ENCODE measurements at regions not wholly inside any gene's neighbourhood (a gene's known extent, or its start where the extent isn't known, plus 50 kb on each side); places are given as distances from the start of the nearest gene placed in this dataset.

DNA sequence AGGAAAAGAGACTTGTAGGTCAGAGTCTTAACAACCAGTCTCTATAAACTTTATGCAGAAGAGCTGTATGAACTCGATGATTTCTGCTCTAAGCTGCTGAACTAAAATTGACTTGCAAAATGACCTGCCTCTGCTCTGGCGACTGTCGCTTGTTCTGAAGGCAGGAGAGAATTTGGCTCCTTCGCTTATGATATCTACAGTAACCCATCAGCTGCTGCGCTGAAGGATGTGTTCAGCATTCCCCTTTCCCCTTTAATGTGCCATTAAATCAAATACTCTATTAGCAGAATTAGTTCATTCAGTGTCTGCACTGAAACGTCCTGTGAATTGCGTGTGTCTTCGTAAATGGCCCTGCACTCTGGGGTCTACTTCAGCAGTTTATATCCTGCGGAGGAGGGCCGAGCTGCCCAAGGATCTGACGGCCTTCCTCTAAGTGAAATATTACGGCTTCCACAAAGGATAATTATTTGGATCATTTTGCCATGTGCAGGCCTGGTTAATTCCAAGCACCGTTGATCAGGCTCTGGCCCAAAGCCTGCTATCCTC lies 254.9 kb downstream of the SNX10 start:
- DNase-seq, result no peak
- H3K36me3 Mint-ChIP-seq, result no peaks in the 10 kb centered on the region
- Histone ChIP-seq H3K4me1 (ENCODE audit: insufficient read depth, low read length) (no peaks in the 10 kb centered on the region), H3K36me3 (ENCODE audit: insufficient read depth, low read length) (no peaks in the 10 kb centered on the region), H3K9me3 (ENCODE audit: control insufficient read depth in 1 of 2, low read length in 2 of 2) (no peaks in the 10 kb centered on the region), H3K27ac (ENCODE audit: low read depth, low read length) (no peak overlapping the region), H3K4me3 (ENCODE audit: low read length in 2 of 2) (no peak overlapping the region), H3K27me3 (ENCODE audit: insufficient read depth, low read length) (peaks cover 6% of the 10 kb centered on the region)
- H3K4me3 Mint-ChIP-seq, result no peak overlapping the region
- H3K27ac Mint-ChIP-seq, result no peak overlapping the region
- H3K9me3 Mint-ChIP-seq, result peaks cover 0 to 2% (median 0%) of the 10 kb centered on the region in 8 donors
- peaks cover 16 to 26% of the 10 kb centered on the region in 2 donors for H3K27me3 Mint-ChIP-seq
- intact Hi-C loops (cut with micrococcal nuclease), result no loop called here
- CTCF ChIA-PET (ENCODE audit: partially characterized antibody), result no interaction called here
- no peaks in the 10 kb centered on the region for H3K4me1 Mint-ChIP-seq
- POLR2A ChIA-PET (ENCODE audit: partially characterized antibody), result no interaction called here

- peaks cover 6% of the 10 kb centered on the region for H3K27me3 ChIP-seq (ENCODE audit: insufficient read depth, low read length)
- H3K4me1 ChIP-seq (ENCODE audit: insufficient read depth, low read length), result no peaks in the 10 kb centered on the region
- intact Hi-C loops (cut with micrococcal nuclease), result no loop called here
- no peak overlapping the region for H3K4me3 ChIP-seq (ENCODE audit: low read length in 2 of 2)
- Mint-ChIP-seq H3K9me3 (peaks cover 0 to 4% (median 0%) of the 10 kb centered on the region in 8 donors), H3K4me3 (no peak overlapping the region), H3K4me1 (no peaks in the 10 kb centered on the region), H3K27me3 (peaks cover 16 to 23% of the 10 kb centered on the region in 2 donors), H3K36me3 (no peaks in the 10 kb centered on the region), H3K27ac (no peak overlapping the region)
- no peaks in the 10 kb centered on the region for H3K9me3 ChIP-seq (ENCODE audit: control insufficient read depth in 1 of 2, low read length in 2 of 2)
- no peak overlapping the region for H3K27ac ChIP-seq (ENCODE audit: low read depth, low read length)
- ChIA-PET CTCF (ENCODE audit: partially characterized antibody) (no interaction called here), POLR2A (ENCODE audit: partially characterized antibody) (no interaction called here)
- no peak for DNase-seq
- no peaks in the 10 kb centered on the region for H3K36me3 ChIP-seq (ENCODE audit: insufficient read depth, low read length)
These were observed 255.5 kb downstream of the SNX10 start for GRCh38 chr7:26547156-26547555.

GRCh38 chr7:26549281-26549944 lies 257.8 kb downstream of the SNX10 start:
- no peak overlapping the region for H3K27ac Mint-ChIP-seq
- H3K36me3 Mint-ChIP-seq, result no peaks in the 10 kb centered on the region
- no peak overlapping the region for H3K4me3 Mint-ChIP-seq
- no peak overlapping the region for H3K4me3 ChIP-seq (ENCODE audit: low read length in 2 of 2)
- no peaks in the 10 kb centered on the region for H3K36me3 ChIP-seq (ENCODE audit: insufficient read depth, low read length)
- intact Hi-C loops (cut with micrococcal nuclease), result no loop called here
- no peak for DNase-seq
- ChIA-PET CTCF (ENCODE audit: partially characterized antibody) (no interaction called here), POLR2A (ENCODE audit: partially characterized antibody) (no interaction called here)
- H3K9me3 Mint-ChIP-seq, result peaks cover 0 to 4% (median 0%) of the 10 kb centered on the region in 8 donors
- no peak overlapping the region for H3K27ac ChIP-seq (ENCODE audit: low read depth, low read length)
- no peaks in the 10 kb centered on the region for H3K4me1 Mint-ChIP-seq
- peaks cover 6% of the 10 kb centered on the region for H3K27me3 ChIP-seq (ENCODE audit: insufficient read depth, low read length)
- no peaks in the 10 kb centered on the region for H3K9me3 ChIP-seq (ENCODE audit: control insufficient read depth in 1 of 2, low read length in 2 of 2)
- peaks cover 15 to 18% of the 10 kb centered on the region in 2 donors for H3K27me3 Mint-ChIP-seq
- H3K4me1 ChIP-seq (ENCODE audit: insufficient read depth, low read length), result no peaks in the 10 kb centered on the region

DNA sequence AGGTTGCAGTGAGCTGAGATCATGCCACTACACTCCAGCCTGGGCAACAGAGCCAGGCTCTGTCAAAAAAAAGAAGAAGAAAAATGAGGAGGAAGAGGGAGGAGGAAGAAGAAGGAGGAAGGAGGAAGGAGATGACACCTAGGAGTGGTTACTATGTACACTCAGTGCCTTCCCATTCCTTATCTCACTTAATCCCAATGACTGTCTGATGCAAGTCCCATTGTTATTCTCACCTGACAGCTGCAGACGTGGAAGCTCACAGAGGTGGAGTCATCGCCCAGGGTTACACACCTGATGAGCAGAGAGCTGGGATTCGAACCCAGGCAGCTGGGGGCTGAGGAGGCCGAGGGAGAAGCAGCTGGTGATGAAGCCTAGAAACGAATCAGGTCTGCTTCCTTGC lies 258.8 kb downstream of the SNX10 start:
- Mint-ChIP-seq H3K4me3 (no peak overlapping the region), H3K4me1 (no peaks in the 10 kb centered on the region)
- CTCF ChIA-PET (ENCODE audit: partially characterized antibody), result interaction anchor here (0.7 kb wide), 1 partner anchor 141 kb away, joined by 5 read pairs; no protein-coding TSS in a partner anchor

DNA sequence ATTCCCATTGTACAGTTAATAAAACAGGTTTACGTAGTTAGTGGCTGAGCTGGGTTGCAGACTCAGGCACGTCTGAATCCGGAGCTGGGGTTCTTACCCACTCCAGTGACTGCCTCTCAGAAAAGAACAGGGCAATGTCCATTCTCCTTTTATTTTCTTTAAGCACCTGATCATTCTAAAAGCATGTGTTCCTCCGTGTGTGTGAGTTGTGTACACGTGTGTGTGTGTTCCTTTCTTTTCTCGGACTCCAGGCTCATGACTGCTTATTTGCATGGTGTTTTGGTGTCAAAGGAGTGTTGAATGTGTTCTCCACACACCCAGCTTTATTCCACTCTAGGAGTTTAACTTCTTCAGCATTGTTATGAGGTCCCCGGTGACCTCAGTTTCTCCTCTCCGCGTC lies 260.1 kb downstream of the SNX10 start:
- H3K4me1 ChIP-seq (ENCODE audit: insufficient read depth, low read length), result no peaks in the 10 kb centered on the region
- DNase-seq, result no peak

More for the DNA sequence above, 258.8 kb downstream of the SNX10 start:
- Mint-ChIP-seq H3K36me3 (no peaks in the 10 kb centered on the region), H3K27ac (no peak overlapping the region), H3K27me3 (peaks cover 14 to 18% of the 10 kb centered on the region in 2 donors), H3K9me3 (peaks cover 0 to 2% (median 0%) of the 10 kb centered on the region in 8 donors)
- POLR2A ChIA-PET (ENCODE audit: partially characterized antibody), result no interaction called here
- Histone ChIP-seq H3K27ac (ENCODE audit: low read depth, low read length) (no peak overlapping the region), H3K4me3 (ENCODE audit: low read length in 2 of 2) (no peak overlapping the region), H3K27me3 (ENCODE audit: insufficient read depth, low read length) (peaks cover 6% of the 10 kb centered on the region), H3K4me1 (ENCODE audit: insufficient read depth, low read length) (no peaks in the 10 kb centered on the region), H3K9me3 (ENCODE audit: control insufficient read depth in 1 of 2, low read length in 2 of 2) (no peaks in the 10 kb centered on the region), H3K36me3 (ENCODE audit: insufficient read depth, low read length) (no peaks in the 10 kb centered on the region)
- DNase-seq, result no peak
- intact Hi-C loops (cut with micrococcal nuclease), result no loop called here

GRCh38 chr7:26553128-26553527 lies 261.5 kb downstream of the SNX10 start:
- Histone ChIP-seq H3K36me3 (ENCODE audit: insufficient read depth, low read length) (no peaks in the 10 kb centered on the region), H3K9me3 (ENCODE audit: control insufficient read depth in 1 of 2, low read length in 2 of 2) (no peaks in the 10 kb centered on the region), H3K4me3 (ENCODE audit: low read length in 2 of 2) (no peak overlapping the region), H3K27me3 (ENCODE audit: insufficient read depth, low read length) (peaks cover 6% of the 10 kb centered on the region), H3K4me1 (ENCODE audit: insufficient read depth, low read length) (no peaks in the 10 kb centered on the region), H3K27ac (ENCODE audit: low read depth, low read length) (no peak overlapping the region)
- Mint-ChIP-seq H3K4me3 (no peak overlapping the region), H3K36me3 (no peaks in the 10 kb centered on the region), H3K9me3 (peaks cover 0 to 2% (median 0%) of the 10 kb centered on the region in 8 donors), H3K27ac (no peak overlapping the region), H3K4me1 (no peaks in the 10 kb centered on the region), H3K27me3 (peaks cover 1 to 15% of the 10 kb centered on the region in 2 donors)
- intact Hi-C loops (cut with micrococcal nuclease), result no loop called here
- POLR2A ChIA-PET (ENCODE audit: partially characterized antibody), result no interaction called here
- CTCF ChIA-PET (ENCODE audit: partially characterized antibody), result no interaction called here
- DNase-seq, result no peak

More for the DNA sequence above, 260.1 kb downstream of the SNX10 start:
- Mint-ChIP-seq H3K27me3 (peaks cover 8 to 15% of the 10 kb centered on the region in 2 donors), H3K27ac (no peak overlapping the region), H3K9me3 (peaks cover 0 to 2% (median 0%) of the 10 kb centered on the region in 8 donors), H3K4me3 (no peak overlapping the region), H3K36me3 (no peaks in the 10 kb centered on the region), H3K4me1 (no peaks in the 10 kb centered on the region)
- Histone ChIP-seq H3K27ac (ENCODE audit: low read depth, low read length) (no peak overlapping the region), H3K4me3 (ENCODE audit: low read length in 2 of 2) (no peak overlapping the region), H3K27me3 (ENCODE audit: insufficient read depth, low read length) (peaks cover 6% of the 10 kb centered on the region), H3K9me3 (ENCODE audit: control insufficient read depth in 1 of 2, low read length in 2 of 2) (no peaks in the 10 kb centered on the region), H3K36me3 (ENCODE audit: insufficient read depth, low read length) (no peaks in the 10 kb centered on the region)
- POLR2A ChIA-PET (ENCODE audit: partially characterized antibody), result no interaction called here
- CTCF ChIA-PET (ENCODE audit: partially characterized antibody), result no interaction called here
- intact Hi-C loops (cut with micrococcal nuclease), result no loop called here

DNA sequence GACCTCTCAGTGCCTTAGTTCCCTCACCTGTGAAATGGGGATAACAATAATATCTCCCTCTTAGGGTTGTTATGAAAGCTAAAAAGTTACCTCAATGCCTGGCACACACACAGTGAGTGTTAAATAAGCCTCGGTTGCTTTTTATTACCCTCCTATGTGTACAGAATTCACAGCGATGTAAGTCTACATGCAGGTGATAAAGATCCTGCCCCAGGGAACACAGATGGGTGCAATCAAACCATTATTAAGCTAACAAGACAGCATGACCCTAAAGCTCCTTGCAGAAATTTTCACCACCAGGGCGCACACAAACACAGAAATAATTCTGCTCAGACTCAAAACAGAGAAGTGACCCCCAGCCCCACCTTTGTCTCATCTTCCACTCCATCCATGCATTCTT lies 261.9 kb downstream of the SNX10 start:
- peaks cover 6% of the 10 kb centered on the region for H3K27me3 ChIP-seq (ENCODE audit: insufficient read depth, low read length)
- no peaks in the 10 kb centered on the region for H3K36me3 ChIP-seq (ENCODE audit: insufficient read depth, low read length)
- Mint-ChIP-seq H3K27me3 (peaks cover 0 to 11% of the 10 kb centered on the region in 2 donors), H3K9me3 (peaks cover 0 to 2% (median 0%) of the 10 kb centered on the region in 8 donors), H3K4me3 (no peak overlapping the region), H3K27ac (no peak overlapping the region), H3K36me3 (no peaks in the 10 kb centered on the region), H3K4me1 (no peaks in the 10 kb centered on the region)
- no peaks in the 10 kb centered on the region for H3K9me3 ChIP-seq (ENCODE audit: control insufficient read depth in 1 of 2, low read length in 2 of 2)
- H3K4me1 ChIP-seq (ENCODE audit: insufficient read depth, low read length), result no peaks in the 10 kb centered on the region
- no peak for DNase-seq
- H3K27ac ChIP-seq (ENCODE audit: low read depth, low read length), result no peak overlapping the region
- ChIA-PET CTCF (ENCODE audit: partially characterized antibody) (no interaction called here), POLR2A (ENCODE audit: partially characterized antibody) (no interaction called here)
- H3K4me3 ChIP-seq (ENCODE audit: low read length in 2 of 2), result no peak overlapping the region
- intact Hi-C loops (cut with micrococcal nuclease), result no loop called here
